ENCODE measurements at regions not wholly inside any gene's neighbourhood (a gene's known extent, or its start where the extent isn't known, plus 50 kb on each side); places are given as distances from the start of the nearest gene placed in this dataset.
A peak's percentile ranks its signal among the peaks of the same experiment; 100 is the strongest.

GRCh38 chr5:116371431-116371830, 203.2 kb downstream of the SEMA6A start (continued):
- TF ChIP-seq, protein P1, sequence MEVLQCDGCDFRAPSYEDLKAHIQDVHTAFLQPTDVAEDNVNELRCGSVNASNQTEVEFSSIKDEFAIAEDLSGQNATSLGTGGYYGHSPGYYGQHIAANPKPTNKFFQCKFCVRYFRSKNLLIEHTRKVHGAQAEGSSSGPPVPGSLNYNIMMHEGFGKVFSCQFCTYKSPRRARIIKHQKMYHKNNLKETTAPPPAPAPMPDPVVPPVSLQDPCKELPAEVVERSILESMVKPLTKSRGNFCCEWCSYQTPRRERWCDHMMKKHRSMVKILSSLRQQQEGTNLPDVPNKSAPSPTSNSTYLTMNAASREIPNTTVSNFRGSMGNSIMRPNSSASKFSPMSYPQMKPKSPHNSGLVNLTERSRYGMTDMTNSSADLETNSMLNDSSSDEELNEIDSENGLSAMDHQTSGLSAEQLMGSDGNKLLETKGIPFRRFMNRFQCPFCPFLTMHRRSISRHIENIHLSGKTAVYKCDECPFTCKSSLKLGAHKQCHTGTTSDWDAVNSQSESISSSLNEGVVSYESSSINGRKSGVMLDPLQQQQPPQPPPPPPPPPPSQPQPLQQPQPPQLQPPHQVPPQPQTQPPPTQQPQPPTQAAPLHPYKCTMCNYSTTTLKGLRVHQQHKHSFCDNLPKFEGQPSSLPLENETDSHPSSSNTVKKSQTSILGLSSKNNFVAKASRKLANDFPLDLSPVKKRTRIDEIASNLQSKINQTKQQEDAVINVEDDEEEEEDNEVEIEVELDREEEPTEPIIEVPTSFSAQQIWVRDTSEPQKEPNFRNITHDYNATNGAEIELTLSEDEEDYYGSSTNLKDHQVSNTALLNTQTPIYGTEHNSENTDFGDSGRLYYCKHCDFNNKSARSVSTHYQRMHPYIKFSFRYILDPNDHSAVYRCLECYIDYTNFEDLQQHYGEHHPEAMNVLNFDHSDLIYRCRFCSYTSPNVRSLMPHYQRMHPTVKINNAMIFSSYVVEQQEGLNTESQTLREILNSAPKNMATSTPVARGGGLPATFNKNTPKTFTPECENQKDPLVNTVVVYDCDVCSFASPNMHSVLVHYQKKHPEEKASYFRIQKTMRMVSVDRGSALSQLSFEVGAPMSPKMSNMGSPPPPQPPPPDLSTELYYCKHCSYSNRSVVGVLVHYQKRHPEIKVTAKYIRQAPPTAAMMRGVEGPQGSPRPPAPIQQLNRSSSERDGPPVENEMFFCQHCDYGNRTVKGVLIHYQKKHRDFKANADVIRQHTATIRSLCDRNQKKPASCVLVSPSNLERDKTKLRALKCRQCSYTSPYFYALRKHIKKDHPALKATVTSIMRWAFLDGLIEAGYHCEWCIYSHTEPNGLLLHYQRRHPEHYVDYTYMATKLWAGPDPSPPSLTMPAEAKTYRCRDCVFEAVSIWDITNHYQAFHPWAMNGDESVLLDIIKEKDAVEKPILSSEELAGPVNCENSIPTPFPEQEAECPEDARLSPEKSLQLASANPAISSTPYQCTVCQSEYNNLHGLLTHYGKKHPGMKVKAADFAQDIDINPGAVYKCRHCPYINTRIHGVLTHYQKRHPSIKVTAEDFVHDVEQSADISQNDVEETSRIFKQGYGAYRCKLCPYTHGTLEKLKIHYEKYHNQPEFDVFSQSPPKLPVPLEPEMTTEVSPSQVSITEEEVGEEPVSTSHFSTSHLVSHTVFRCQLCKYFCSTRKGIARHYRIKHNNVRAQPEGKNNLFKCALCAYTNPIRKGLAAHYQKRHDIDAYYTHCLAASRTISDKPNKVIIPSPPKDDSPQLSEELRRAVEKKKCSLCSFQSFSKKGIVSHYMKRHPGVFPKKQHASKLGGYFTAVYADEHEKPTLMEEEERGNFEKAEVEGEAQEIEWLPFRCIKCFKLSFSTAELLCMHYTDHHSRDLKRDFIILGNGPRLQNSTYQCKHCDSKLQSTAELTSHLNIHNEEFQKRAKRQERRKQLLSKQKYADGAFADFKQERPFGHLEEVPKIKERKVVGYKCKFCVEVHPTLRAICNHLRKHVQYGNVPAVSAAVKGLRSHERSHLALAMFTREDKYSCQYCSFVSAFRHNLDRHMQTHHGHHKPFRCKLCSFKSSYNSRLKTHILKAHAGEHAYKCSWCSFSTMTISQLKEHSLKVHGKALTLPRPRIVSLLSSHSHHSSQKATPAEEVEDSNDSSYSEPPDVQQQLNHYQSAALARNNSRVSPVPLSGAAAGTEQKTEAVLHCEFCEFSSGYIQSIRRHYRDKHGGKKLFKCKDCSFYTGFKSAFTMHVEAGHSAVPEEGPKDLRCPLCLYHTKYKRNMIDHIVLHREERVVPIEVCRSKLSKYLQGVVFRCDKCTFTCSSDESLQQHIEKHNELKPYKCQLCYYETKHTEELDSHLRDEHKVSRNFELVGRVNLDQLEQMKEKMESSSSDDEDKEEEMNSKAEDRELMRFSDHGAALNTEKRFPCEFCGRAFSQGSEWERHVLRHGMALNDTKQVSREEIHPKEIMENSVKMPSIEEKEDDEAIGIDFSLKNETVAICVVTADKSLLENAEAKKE (CRISPR knock-in tag; IDR thresholded peaks at IDR 0.05), result no peak
- TF ChIP-seq JUNB (IDR thresholded peaks at IDR 0.05; ENCODE audit: unreplicated experiment) (no peak), NANOG (IDR thresholded peaks at IDR 0.05; ENCODE audit: borderline replicate concordance) (no peak), CREB1 (CRISPR knock-in tag; IDR thresholded peaks at IDR 0.05; ENCODE audit: low read depth) (no peak), STAT1 (IDR thresholded peaks at IDR 0.05; ENCODE audit: unreplicated experiment) (no peak), EZH2 (IDR thresholded peaks at IDR 0.05; ENCODE audit: low read depth, unreplicated experiment) (no peak)

- H3K4me3 ChIP-seq, result no peak overlapping the region
- H3K27ac ChIP-seq (ENCODE audit: low read depth), result no peak overlapping the region
- DNase-seq (ENCODE audit: low spot score) (no peak), ATAC-seq (no peak)
- H3K4me1 ChIP-seq (ENCODE audit: insufficient read depth), result peaks cover 11% of the 10 kb centered on the region
- no peaks in the 10 kb centered on the region for H4K20me1 ChIP-seq (replicated peaks; ENCODE audit: insufficient read depth)
- H3F3A ChIP-seq (replicated peaks; ENCODE audit: low read depth), result no peaks in the 10 kb centered on the region
- H3K9me2 ChIP-seq (ENCODE audit: insufficient read depth), result no peaks in the 10 kb centered on the region
- H3K9me3 Mint-ChIP-seq, result no peaks in the 10 kb centered on the region
- peak overlapping the region; percentile 46 for H3K4me2 ChIP-seq
- H3K79me2 ChIP-seq (replicated peaks; ENCODE audit: insufficient read depth), result no peaks in the 10 kb centered on the region
- no peak overlapping the region for H2AFZ ChIP-seq
- H3K36me3 ChIP-seq (ENCODE audit: insufficient read depth), result no peaks in the 10 kb centered on the region
- H3K27me3 ChIP-seq (ENCODE audit: insufficient read depth), result no peaks in the 10 kb centered on the region
- no peaks in the 10 kb centered on the region for H3K27me3 Mint-ChIP-seq (ENCODE audit: insufficient read depth, low read depth, poor library complexity)
- H3K4me3 Mint-ChIP-seq, result no peak overlapping the region
- no peaks in the 10 kb centered on the region for H3K36me3 Mint-ChIP-seq (ENCODE audit: low read depth)
- H3K27ac Mint-ChIP-seq, result 0 out of 2 replicates have a peak overlapping the region, but pooled peaks have one; percentile 9
- peaks cover 23% of the 10 kb centered on the region for H3K4me1 Mint-ChIP-seq
- TF ChIP-seq CREB1 (CRISPR knock-in tag; IDR thresholded peaks at IDR 0.05; ENCODE audit: low read depth) (no peak), ETS1 (IDR thresholded peaks at IDR 0.05) (no peak), STAT1 (IDR thresholded peaks at IDR 0.05; ENCODE audit: unreplicated experiment) (no peak), REST (IDR thresholded peaks at IDR 0.05; ENCODE audit: unreplicated experiment) (no peak), EZH2 (IDR thresholded peaks at IDR 0.05; ENCODE audit: low read depth, unreplicated experiment) (no peak), ZNF331 (CRISPR knock-in tag; IDR thresholded peaks at IDR 0.05; ENCODE audit: low read depth) (no peak)
- TF ChIP-seq, protein P2, sequence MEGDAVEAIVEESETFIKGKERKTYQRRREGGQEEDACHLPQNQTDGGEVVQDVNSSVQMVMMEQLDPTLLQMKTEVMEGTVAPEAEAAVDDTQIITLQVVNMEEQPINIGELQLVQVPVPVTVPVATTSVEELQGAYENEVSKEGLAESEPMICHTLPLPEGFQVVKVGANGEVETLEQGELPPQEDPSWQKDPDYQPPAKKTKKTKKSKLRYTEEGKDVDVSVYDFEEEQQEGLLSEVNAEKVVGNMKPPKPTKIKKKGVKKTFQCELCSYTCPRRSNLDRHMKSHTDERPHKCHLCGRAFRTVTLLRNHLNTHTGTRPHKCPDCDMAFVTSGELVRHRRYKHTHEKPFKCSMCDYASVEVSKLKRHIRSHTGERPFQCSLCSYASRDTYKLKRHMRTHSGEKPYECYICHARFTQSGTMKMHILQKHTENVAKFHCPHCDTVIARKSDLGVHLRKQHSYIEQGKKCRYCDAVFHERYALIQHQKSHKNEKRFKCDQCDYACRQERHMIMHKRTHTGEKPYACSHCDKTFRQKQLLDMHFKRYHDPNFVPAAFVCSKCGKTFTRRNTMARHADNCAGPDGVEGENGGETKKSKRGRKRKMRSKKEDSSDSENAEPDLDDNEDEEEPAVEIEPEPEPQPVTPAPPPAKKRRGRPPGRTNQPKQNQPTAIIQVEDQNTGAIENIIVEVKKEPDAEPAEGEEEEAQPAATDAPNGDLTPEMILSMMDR (conservative IDR thresholded peaks at IDR 0.05; ENCODE audit: low read depth in 2 of 2), result no peak
These were observed 203.7 kb downstream of the SEMA6A start for GRCh38 chr5:116370886-116371285.

All from GM23338 (cell line).